Fibroblast of lung (primary cell): ENCODE measurements at regions not wholly inside any gene's neighbourhood (a gene's known extent, or its start where the extent isn't known, plus 50 kb on each side); places are given as distances from the start of the nearest gene placed in this dataset.

ENCODE experiments used
- DNase-seq, 2 donors: peaks; one replicate each; pipeline versions ENCODE4 v3.0.0 to v3.0.0-alpha.2; 2010; ENCODE audit warnings: low read depth in 2 of 2
- H2AFZ ChIP-seq: 2 replicates; pipeline ENCODE4 v1.5.1; 2012; ENCODE audit warnings: low read length, control low read depth, inconsistent platforms
- H3K27ac ChIP-seq: 2 replicates; pipeline ENCODE4 v1.5.1; 2011; ENCODE audit warnings: low read length, control low read depth; ENCODE audit not compliant: insufficient read depth
- H3K27me3 ChIP-seq: 2 replicates; pipeline ENCODE4 v1.5.1; 2011; ENCODE audit warnings: mild to moderate bottlenecking, low read length; ENCODE audit not compliant: control insufficient read depth, insufficient read depth
- H3K36me3 ChIP-seq: 2 replicates; pipeline ENCODE4 v1.5.1; 2011; ENCODE audit warnings: low read length; ENCODE audit not compliant: control insufficient read depth, insufficient read depth
- H3K4me1 ChIP-seq: 2 replicates; pipeline ENCODE4 v1.5.1; 2011; ENCODE audit warnings: low read length; ENCODE audit not compliant: control insufficient read depth, insufficient read depth; ENCODE audit errors: extremely low read depth
- H3K4me2 ChIP-seq: 2 replicates; pipeline ENCODE4 v1.5.1; 2011; ENCODE audit warnings: low read length, control low read depth; ENCODE audit not compliant: insufficient read depth; ENCODE audit errors: extremely low read depth
- H3K4me3 ChIP-seq, 4 experiments: fragments of 200-600 bp in 1 of 4; sonication (generic) in 1 of 4; replicated peaks in 1 of 4; 2 replicates each; pipeline ENCODE4 v1.5.1; 2011 to 2016; ENCODE audit warnings: low read length in 4 of 4, low read depth in 3 of 4, mild to moderate bottlenecking in 3 of 4, control low read depth in 2 of 4, inconsistent platforms in 1 of 4, mixed read lengths in 1 of 4; ENCODE audit not compliant: insufficient read depth in 1 of 4; ENCODE audit errors: control extremely low read depth in 1 of 4
- H3K79me2 ChIP-seq: 2 replicates; pipeline ENCODE4 v1.5.1; 2012; ENCODE audit warnings: mild to moderate bottlenecking, low read length, inconsistent platforms; ENCODE audit not compliant: control insufficient read depth, insufficient read depth
- H3K9ac ChIP-seq: 2 replicates; pipeline ENCODE4 v1.5.1; 2011; ENCODE audit warnings: mild to moderate bottlenecking, low read length, control low read depth; ENCODE audit not compliant: insufficient read depth
- H3K9me3 ChIP-seq: 2 replicates; pipeline ENCODE4 v1.5.1; 2012; ENCODE audit warnings: low read depth, low read length; ENCODE audit not compliant: control insufficient read depth, insufficient read depth
- H4K20me1 ChIP-seq: 2 replicates; pipeline ENCODE4 v1.5.1; 2011; ENCODE audit warnings: low read length; ENCODE audit not compliant: control insufficient read depth, insufficient read depth; ENCODE audit errors: extremely low read depth
- EZH2 ChIP-seq: IDR thresholded peaks from 2 replicates; pipeline ENCODE4 v1.5.1; 2012; ENCODE audit warnings: low read length, control low read depth, mild to moderate bottlenecking; ENCODE audit errors: missing control alignments
- TF ChIP-seq, protein P1 (sequence below), 2 donors: IDR thresholded peaks in 1 of 2; conservative IDR thresholded peaks in 1 of 2; 1 replicate in 1 of 2; 2 replicates in 1 of 2; pipeline ENCODE4 v1.5.1; 2011 to 2012; ENCODE audit warnings: low read length in 2 of 2, control low read depth in 1 of 2, inconsistent platforms in 1 of 2, low read depth in 1 of 2, mild to moderate bottlenecking in 1 of 2

DNA sequence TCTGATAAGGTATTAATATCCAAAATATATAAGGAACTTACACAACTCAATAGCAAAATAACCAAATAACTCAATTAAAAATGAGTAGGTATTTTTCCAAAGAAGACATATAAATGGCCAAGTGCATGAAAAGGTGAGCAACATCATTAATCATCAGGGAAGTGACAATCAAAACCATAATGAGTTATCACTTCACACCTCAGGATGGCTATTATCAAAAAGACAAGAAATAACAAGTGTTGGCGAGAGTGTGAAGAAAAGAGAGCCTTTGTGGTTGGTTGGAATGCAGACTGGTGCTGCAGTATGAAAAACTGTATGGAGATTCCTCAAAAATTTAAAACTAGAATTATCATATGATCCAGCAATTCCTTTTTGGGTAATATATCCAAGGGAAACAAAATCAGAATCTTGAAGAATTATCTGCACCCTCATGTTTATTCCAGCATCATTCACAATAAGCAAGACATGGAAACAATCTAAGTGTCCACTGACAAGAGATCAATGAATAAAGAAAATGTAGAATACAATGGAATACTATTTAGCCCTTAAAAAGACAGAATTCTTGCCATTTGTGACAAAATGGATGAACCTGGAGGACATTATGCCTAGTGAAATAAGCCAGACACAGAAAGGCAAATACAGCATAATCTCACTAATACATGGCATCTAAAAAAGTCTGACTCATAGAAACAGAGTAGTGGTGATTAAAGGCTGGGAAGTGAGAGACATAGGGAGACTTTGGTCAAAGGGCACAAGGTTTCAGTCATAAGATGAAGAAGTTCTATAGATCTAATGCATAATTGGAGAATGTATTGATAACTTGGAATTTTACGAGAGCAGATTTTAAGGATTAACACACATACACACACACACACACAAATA is 175.6 kb downstream of the FOXA2 start:
- H3K4me3 ChIP-seq = no peak overlapping the region

DNA sequence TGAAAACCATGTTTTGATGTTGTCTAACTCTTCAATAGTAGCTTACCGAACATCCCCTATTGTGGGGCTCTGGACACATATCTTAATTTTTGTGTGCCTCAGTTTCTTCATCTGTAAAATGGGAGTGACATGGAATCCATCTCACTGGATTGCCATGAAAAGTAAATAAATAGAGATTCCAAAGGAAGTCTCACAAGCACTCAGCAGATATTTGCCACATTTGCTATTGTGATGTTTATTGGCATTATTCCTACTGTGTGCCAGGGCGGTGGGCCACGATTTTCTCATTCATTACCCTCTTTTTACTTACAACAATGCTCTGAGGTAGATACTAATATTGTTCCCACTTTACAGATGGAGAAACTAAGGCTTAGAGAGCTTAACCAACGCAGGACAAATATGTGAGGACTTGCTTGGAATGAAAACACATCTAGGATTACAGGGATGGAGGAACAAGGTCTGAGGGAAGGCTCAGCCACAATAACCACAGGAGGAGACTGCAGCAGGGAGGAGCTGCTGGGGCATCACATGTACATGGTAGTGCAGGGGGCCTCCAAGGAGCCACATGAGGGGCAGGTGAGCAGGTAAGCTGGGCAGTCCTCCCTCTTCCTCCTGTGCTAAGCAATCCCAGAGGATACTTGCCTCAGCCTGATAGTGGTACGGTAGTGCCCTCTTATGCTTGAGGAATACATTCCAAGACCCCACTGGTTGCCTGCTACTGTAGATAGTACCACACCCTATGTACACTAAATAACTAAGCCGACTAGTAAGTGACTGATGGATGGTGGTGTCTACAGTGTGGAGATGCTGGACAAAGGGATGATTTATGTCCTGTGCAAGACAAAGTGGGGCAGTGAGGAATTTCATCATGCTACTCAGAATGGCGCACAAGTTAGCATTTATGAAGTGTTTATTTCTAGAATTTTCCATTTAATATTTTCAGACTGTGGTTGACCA is 176.9 kb downstream of the FOXA2 start:
- no peaks in the 10 kb centered on the region for H3K36me3 ChIP-seq
- no peak overlapping the region for H3K27ac ChIP-seq
- no peak overlapping the region for H2AFZ ChIP-seq
- no peaks in the 10 kb centered on the region for H3K79me2 ChIP-seq
- H3K9ac ChIP-seq = no peak overlapping the region
- no peaks in the 10 kb centered on the region for H3K9me3 ChIP-seq
- no peak for DNase-seq
- H3K4me1 ChIP-seq = no peaks in the 10 kb centered on the region
- H4K20me1 ChIP-seq = no peaks in the 10 kb centered on the region
- no peak overlapping the region for H3K4me3 ChIP-seq
- TF ChIP-seq, protein P1, sequence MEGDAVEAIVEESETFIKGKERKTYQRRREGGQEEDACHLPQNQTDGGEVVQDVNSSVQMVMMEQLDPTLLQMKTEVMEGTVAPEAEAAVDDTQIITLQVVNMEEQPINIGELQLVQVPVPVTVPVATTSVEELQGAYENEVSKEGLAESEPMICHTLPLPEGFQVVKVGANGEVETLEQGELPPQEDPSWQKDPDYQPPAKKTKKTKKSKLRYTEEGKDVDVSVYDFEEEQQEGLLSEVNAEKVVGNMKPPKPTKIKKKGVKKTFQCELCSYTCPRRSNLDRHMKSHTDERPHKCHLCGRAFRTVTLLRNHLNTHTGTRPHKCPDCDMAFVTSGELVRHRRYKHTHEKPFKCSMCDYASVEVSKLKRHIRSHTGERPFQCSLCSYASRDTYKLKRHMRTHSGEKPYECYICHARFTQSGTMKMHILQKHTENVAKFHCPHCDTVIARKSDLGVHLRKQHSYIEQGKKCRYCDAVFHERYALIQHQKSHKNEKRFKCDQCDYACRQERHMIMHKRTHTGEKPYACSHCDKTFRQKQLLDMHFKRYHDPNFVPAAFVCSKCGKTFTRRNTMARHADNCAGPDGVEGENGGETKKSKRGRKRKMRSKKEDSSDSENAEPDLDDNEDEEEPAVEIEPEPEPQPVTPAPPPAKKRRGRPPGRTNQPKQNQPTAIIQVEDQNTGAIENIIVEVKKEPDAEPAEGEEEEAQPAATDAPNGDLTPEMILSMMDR (conservative IDR thresholded peaks at IDR 0.05 in 1 of 2, IDR thresholded peaks at IDR 0.05 in 1 of 2; ENCODE audit: low read depth in 1 of 2, low read length in 2 of 2) = no peak
- H3K4me2 ChIP-seq = no peak overlapping the region
- no peaks in the 10 kb centered on the region for H3K27me3 ChIP-seq

More for the DNA sequence above, 175.6 kb downstream of the FOXA2 start:
- H3K9ac ChIP-seq = no peak overlapping the region
- no peak overlapping the region for H2AFZ ChIP-seq
- H4K20me1 ChIP-seq = no peaks in the 10 kb centered on the region
- no peaks in the 10 kb centered on the region for H3K79me2 ChIP-seq
- TF ChIP-seq EZH2 = no peak
- TF ChIP-seq, protein P1 (conservative IDR thresholded peaks at IDR 0.05 in 1 of 2, IDR thresholded peaks at IDR 0.05 in 1 of 2; ENCODE audit: low read depth in 1 of 2, low read length in 2 of 2) = no peak
- no peak overlapping the region for H3K4me2 ChIP-seq
- H3K36me3 ChIP-seq = no peaks in the 10 kb centered on the region
- no peaks in the 10 kb centered on the region for H3K9me3 ChIP-seq
- H3K27ac ChIP-seq = no peak overlapping the region
- no peaks in the 10 kb centered on the region for H3K4me1 ChIP-seq
- no peak for DNase-seq
- H3K27me3 ChIP-seq = no peaks in the 10 kb centered on the region
